Bronchial epithelial cell (primary cell): ENCODE measurements at regions not wholly inside any gene's neighbourhood (a gene's known extent, or its start where the extent isn't known, plus 50 kb on each side); places are given as distances from the start of the nearest gene placed in this dataset.

Source experiments
- DNase-seq: peaks from one replicate; pipeline ENCODE4 v3.0.0-alpha.2; 2010; ENCODE audit warnings: low read depth
- FAIRE-seq: peaks from 2 replicates; lab custom pipeline; 2011; peaks lifted over from hg19 to GRCh38; lab: Jason Lieb, UNC
- H3K27me3 ChIP-seq: 2 replicates; pipeline ENCODE4 v1.5.1; 2011; ENCODE audit warnings: low read length; ENCODE audit not compliant: control insufficient read depth, insufficient read depth
- H3K36me3 ChIP-seq: 2 replicates; pipeline ENCODE4 v1.5.1; 2011; ENCODE audit warnings: low read length; ENCODE audit not compliant: control insufficient read depth, insufficient read depth
- H3K4me3 ChIP-seq: 2 replicates; pipeline ENCODE4 v1.5.1; 2011; ENCODE audit warnings: mild to moderate bottlenecking, low read depth, low read length, control low read depth
- TF ChIP-seq, protein P1 (sequence below): IDR thresholded peaks from 2 replicates; pipeline ENCODE4 v1.5.1; 2011; ENCODE audit warnings: mild to moderate bottlenecking, moderate library complexity, low read length, control low read depth, inconsistent platforms; ENCODE audit not compliant: insufficient read depth, severe bottlenecking

DNA sequence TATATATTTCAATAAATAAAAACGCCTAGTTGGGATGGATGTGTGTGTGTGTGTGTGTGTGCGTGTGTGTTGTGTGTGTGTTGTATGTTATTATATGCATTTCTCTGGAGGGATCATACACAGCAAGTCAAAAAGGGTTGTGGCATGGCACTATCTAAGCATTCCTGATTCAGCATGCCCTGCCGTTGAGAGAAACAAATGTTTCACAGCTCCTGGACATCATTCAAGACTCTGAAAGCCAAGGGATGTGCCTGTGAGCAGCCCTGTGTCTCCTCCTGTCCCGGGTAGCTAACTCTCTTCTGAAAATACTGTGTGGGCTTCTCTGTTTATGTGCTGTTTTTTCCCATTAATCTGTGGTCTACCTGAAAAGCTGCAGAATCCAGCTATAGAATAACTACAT, 197.9 kb upstream of the SETBP1 start:
- TF ChIP-seq, protein P1, sequence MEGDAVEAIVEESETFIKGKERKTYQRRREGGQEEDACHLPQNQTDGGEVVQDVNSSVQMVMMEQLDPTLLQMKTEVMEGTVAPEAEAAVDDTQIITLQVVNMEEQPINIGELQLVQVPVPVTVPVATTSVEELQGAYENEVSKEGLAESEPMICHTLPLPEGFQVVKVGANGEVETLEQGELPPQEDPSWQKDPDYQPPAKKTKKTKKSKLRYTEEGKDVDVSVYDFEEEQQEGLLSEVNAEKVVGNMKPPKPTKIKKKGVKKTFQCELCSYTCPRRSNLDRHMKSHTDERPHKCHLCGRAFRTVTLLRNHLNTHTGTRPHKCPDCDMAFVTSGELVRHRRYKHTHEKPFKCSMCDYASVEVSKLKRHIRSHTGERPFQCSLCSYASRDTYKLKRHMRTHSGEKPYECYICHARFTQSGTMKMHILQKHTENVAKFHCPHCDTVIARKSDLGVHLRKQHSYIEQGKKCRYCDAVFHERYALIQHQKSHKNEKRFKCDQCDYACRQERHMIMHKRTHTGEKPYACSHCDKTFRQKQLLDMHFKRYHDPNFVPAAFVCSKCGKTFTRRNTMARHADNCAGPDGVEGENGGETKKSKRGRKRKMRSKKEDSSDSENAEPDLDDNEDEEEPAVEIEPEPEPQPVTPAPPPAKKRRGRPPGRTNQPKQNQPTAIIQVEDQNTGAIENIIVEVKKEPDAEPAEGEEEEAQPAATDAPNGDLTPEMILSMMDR, result no peak
- no peaks in the 10 kb centered on the region for H3K27me3 ChIP-seq
- H3K36me3 ChIP-seq, result no peaks in the 10 kb centered on the region
- FAIRE-seq (no peak), DNase-seq (no peak)
- no peak overlapping the region for H3K4me3 ChIP-seq

DNA sequence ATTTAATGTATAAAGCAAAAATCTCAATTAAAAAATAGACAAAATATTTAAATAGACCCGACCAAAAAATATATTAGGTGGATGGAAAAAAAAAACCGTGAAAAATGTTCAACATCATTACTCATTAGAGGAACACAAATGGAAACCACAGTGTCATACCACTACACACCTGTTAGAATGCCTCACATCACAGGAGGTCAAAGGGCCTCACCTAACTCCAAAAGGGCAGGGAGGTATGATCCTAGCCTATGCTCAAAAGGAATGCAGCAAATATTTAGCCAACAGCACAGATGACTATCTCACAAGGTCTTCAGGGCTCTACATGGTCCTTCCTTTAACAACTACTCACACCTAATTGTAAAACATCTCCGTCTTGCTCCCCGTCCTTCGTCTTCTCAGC, 185.5 kb upstream of the SETBP1 start:
- TF ChIP-seq, protein P1, result no peak
- H3K36me3 ChIP-seq, result no peaks in the 10 kb centered on the region
- no peak for FAIRE-seq
- DNase-seq, result no peak
- no peak overlapping the region for H3K4me3 ChIP-seq
- H3K27me3 ChIP-seq, result no peaks in the 10 kb centered on the region

DNA sequence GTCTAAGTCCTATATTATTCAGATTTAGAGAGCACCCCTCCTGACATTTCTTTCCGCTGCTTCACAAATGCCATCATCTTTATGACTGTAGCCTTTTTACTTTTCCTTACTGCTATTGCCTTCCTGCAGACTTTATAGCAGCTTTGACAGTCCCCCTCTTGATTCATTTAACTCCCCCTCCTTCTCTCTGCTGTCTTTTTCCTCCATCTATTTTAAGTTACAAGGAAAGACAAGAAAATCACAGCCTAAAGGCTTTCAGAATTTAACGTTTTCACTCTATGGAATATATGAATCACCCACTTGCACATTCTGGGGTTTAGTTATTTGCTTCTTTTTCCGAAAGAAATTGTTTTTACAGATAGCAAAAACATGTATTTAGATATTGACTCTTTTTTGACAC, 183.4 kb upstream of the SETBP1 start:
- no peak for DNase-seq
- no peaks in the 10 kb centered on the region for H3K27me3 ChIP-seq
- TF ChIP-seq, protein P1, result no peak
- H3K4me3 ChIP-seq, result no peak overlapping the region
- no peak for FAIRE-seq
- H3K36me3 ChIP-seq, result no peaks in the 10 kb centered on the region

DNA sequence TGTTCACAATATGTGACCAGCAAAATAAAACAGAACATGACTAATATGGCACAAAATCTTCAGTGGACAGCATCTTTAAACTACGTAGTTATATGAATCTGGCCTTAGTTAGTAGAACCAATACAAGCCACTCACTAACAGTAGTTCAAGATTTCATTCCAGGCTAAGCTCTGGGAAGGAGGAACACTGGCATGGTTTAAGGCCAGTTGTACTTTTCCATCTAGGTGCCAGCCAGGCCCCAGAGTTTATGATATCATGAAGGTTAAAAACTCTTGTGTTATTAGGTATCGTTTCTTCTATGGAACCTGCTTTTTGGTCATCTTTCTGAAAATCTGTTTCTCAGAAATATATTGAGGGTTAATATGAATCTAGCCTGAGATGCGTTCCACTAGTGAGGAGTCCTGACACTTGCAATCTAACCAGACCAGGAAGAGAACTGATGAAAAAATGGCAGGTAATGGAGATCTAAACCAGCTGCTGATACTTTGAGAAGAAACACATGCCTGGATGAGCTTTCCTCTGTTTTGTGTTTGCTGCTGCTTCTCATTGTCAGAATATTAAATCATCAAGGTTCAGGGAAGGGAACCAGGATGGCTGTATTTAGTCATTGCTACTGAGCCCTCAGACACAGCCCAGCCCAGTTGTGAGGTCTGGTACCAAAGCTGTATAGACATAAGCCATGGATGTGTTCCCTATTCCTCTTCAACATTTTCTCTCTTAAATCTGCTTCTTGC, 182.8 kb upstream of the SETBP1 start:
- Histone ChIP-seq H3K36me3 (no peaks in the 10 kb centered on the region), H3K4me3 (no peak overlapping the region), H3K27me3 (no peaks in the 10 kb centered on the region)
- DNase-seq (no peak), FAIRE-seq (no peak)
- TF ChIP-seq, protein P1, result no peak

DNA sequence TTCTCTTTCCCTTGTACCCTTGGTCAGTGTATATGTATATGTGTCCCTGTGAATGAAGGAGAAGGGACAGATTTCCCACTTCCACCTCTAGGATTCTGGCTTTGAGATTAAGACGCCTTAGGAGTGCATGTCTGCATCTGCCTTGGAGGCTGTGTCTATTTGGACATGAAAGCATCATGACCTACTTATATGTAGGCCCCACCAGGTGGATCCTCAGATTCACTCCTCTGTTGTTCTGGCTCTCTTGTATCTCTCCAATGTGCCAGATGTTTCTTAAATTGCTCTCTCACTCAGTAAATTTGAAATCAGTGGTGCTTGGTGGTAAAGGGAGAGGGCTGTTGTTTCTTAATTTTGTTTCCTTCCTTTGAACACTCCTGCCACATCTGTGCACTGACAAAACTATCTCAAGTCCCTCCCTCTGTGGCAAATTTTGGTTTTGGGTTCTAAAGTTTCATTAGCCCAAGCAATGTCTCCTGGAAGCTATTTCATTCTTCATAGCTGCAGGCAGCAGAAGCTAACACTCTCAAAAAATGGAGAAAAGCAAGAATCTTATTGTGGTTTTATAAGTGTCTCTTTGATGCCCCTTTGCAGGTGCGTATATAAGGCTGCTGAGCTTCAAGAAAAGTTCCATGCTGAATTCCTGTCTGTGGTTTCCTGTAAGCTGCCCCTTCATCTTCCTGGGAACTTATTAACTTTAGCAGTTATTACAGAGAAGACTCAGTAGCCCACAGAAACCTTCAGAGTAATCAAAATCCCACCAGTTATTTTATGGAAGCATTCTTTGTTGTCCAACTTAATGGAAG, 179.7 kb upstream of the SETBP1 start:
- Histone ChIP-seq H3K4me3 (no peak overlapping the region), H3K27me3 (no peaks in the 10 kb centered on the region), H3K36me3 (no peaks in the 10 kb centered on the region)
- TF ChIP-seq, protein P1, result no peak
- FAIRE-seq (no peak), DNase-seq (no peak)
